ENCODE measurements at regions not wholly inside any gene's neighbourhood (a gene's known extent, or its start where the extent isn't known, plus 50 kb on each side); places are given as distances from the start of the nearest gene placed in this dataset.

- Histone ChIP-seq H3K27ac (no peak overlapping the region), H3K4me3 (no peak overlapping the region), H3K9me2 (replicated peaks; ENCODE audit: insufficient read depth) (no peaks in the 10 kb centered on the region), H2AFZ (no peak overlapping the region), H3K27me3 (peaks cover 23% of the 10 kb centered on the region), H3K4me2 (no peak overlapping the region), H3K9me3 (ENCODE audit: low read depth) (no peaks in the 10 kb centered on the region), H3K79me2 (no peaks in the 10 kb centered on the region), H3K36me3 (replicated peaks; ENCODE audit: insufficient read depth, low read depth) (no peaks in the 10 kb centered on the region), H3K4me1 (ENCODE audit: insufficient read depth) (no peaks in the 10 kb centered on the region), H4K20me1 (ENCODE audit: insufficient read depth, poor library complexity, severe bottlenecking) (no peaks in the 10 kb centered on the region)
- TF ChIP-seq EZH2phosphoT487 (IDR thresholded peaks at IDR 0.05; ENCODE audit: low read depth, severe bottlenecking, unreplicated experiment) (no peak), EZH2 (IDR thresholded peaks at IDR 0.05; ENCODE audit: borderline replicate concordance) (no peak), CTCF (IDR thresholded peaks at IDR 0.05; ENCODE audit: poor library complexity) (no peak)
- 88% methylated on average over 16 of the region's 16 CpGs for WGBS (ENCODE audit: low lambda C conversion rate, missing lambda C conversion rate)
- peak; percentile 3 for DNase-seq (ENCODE audit: low spot score)
Measured at GRCh38 chr9:135299651-135300345, 179.8 kb upstream of the PPP1R26 start.

- no peaks in the 10 kb centered on the region for H3K9me2 ChIP-seq (replicated peaks; ENCODE audit: insufficient read depth)
- H3K27ac ChIP-seq: no peak overlapping the region
- no peak for DNase-seq (ENCODE audit: low spot score)
- 68% methylated on average over 17 of the region's 21 CpGs for WGBS (ENCODE audit: low lambda C conversion rate, missing lambda C conversion rate)
- peaks cover 23% of the 10 kb centered on the region for H3K27me3 ChIP-seq
- no peak overlapping the region for H2AFZ ChIP-seq
- H3K4me3 ChIP-seq: no peak overlapping the region
- no peaks in the 10 kb centered on the region for H4K20me1 ChIP-seq (ENCODE audit: insufficient read depth, poor library complexity, severe bottlenecking)
- no peaks in the 10 kb centered on the region for H3K79me2 ChIP-seq
- H3K4me2 ChIP-seq: no peak overlapping the region
- no peaks in the 10 kb centered on the region for H3K36me3 ChIP-seq (replicated peaks; ENCODE audit: insufficient read depth, low read depth)
- H3K9me3 ChIP-seq (ENCODE audit: low read depth): no peaks in the 10 kb centered on the region
- TF ChIP-seq EZH2 (IDR thresholded peaks at IDR 0.05; ENCODE audit: borderline replicate concordance) (no peak), CTCF (IDR thresholded peaks at IDR 0.05; ENCODE audit: poor library complexity) (no peak), EZH2phosphoT487 (IDR thresholded peaks at IDR 0.05; ENCODE audit: low read depth, severe bottlenecking, unreplicated experiment) (no peak)
- H3K4me1 ChIP-seq (ENCODE audit: insufficient read depth): no peaks in the 10 kb centered on the region
Measured at GRCh38 chr9:135300346-135301141, 179.0 kb upstream of the PPP1R26 start.

- WGBS (ENCODE audit: low lambda C conversion rate, missing lambda C conversion rate): 77% methylated on average over 33 of the region's 40 CpGs
- no peak for DNase-seq (ENCODE audit: low spot score)
- H3K9me3 ChIP-seq (ENCODE audit: low read depth): no peaks in the 10 kb centered on the region
- H3K4me3 ChIP-seq: no peak overlapping the region
- no peaks in the 10 kb centered on the region for H3K79me2 ChIP-seq
- H4K20me1 ChIP-seq (ENCODE audit: insufficient read depth, poor library complexity, severe bottlenecking): no peaks in the 10 kb centered on the region
- H3K27ac ChIP-seq: no peak overlapping the region
- no peak for TF ChIP-seq EZH2phosphoT487 (IDR thresholded peaks at IDR 0.05; ENCODE audit: low read depth, severe bottlenecking, unreplicated experiment)
- TF ChIP-seq EZH2 (IDR thresholded peaks at IDR 0.05; ENCODE audit: borderline replicate concordance): no peak
- no peak for TF ChIP-seq CTCF (IDR thresholded peaks at IDR 0.05; ENCODE audit: poor library complexity)
- H3K4me2 ChIP-seq: no peak overlapping the region
- H3K9me2 ChIP-seq (replicated peaks; ENCODE audit: insufficient read depth): no peaks in the 10 kb centered on the region
- H2AFZ ChIP-seq: no peak overlapping the region
- H3K4me1 ChIP-seq (ENCODE audit: insufficient read depth): no peaks in the 10 kb centered on the region
- H3K36me3 ChIP-seq (replicated peaks; ENCODE audit: insufficient read depth, low read depth): no peaks in the 10 kb centered on the region
- peaks cover 23% of the 10 kb centered on the region for H3K27me3 ChIP-seq
Measured at GRCh38 chr9:135301271-135302263, 178.0 kb upstream of the PPP1R26 start.
